GM20000 (cell line): ENCODE measurements at regions not wholly inside any gene's neighbourhood (a gene's known extent, or its start where the extent isn't known, plus 50 kb on each side); places are given as distances from the start of the nearest gene placed in this dataset.

Experiments used
- DNase-seq: peaks from one replicate; pipeline ENCODE4 v3.0.0; 2012; ENCODE audit warnings: low spot score
- CTCF ChIP-seq: IDR thresholded peaks from 2 replicates; pipeline ENCODE4 v1.5.1; 2012; ENCODE audit warnings: mild to moderate bottlenecking, control low read depth; ENCODE audit errors: extremely low read depth, missing control alignments

DNA sequence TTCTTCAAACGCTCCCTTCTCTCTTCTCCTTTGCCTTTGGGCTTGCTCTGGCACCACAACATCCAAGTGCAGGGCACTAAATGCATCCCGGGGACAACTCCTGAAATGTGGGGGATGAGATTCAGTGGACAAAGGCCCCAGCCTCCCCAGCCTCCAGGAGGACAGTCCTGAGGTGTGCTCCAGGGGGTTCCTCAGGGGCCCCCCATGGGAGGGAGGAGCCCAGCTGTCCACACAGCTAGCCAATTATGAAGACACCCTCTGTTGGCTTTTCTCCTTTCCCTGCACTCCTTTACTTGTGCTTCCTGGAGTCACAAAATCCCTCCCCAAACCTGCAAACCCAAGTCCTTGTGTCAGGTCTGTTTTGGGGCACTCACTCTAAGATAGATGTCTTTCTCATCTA is 735.4 kb downstream of the PTPRU start:
- TF ChIP-seq CTCF: no peak
- no peak for DNase-seq

GRCh38 chr1:29970747-29971325 is 734.5 kb downstream of the PTPRU start:
- DNase-seq: no peak
- TF ChIP-seq CTCF: no peak

GRCh38 chr1:29969576-29969975 is 733.3 kb downstream of the PTPRU start:
- no peak for DNase-seq
- TF ChIP-seq CTCF: no peak

DNA sequence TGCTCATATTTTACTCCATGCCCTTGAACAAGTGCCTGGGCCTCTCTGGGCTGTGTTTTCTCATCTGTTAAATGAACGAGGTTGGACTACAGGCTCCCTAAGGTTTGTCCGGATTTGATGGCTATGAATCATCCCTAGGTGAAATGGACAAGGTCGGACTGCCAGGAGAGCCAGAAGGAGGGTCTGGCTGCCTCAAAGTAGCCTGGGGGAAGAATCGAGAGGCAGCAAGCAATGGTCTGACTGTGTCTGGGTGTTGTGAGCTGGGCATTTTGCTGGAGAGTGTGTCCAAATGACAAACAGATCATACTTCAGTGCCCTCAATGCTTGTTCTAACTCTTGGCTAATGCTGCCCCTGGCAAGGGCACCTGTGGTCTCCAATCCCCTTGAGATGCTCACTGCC is 730.9 kb downstream of the PTPRU start:
- TF ChIP-seq CTCF: no peak
- DNase-seq: no peak

DNA sequence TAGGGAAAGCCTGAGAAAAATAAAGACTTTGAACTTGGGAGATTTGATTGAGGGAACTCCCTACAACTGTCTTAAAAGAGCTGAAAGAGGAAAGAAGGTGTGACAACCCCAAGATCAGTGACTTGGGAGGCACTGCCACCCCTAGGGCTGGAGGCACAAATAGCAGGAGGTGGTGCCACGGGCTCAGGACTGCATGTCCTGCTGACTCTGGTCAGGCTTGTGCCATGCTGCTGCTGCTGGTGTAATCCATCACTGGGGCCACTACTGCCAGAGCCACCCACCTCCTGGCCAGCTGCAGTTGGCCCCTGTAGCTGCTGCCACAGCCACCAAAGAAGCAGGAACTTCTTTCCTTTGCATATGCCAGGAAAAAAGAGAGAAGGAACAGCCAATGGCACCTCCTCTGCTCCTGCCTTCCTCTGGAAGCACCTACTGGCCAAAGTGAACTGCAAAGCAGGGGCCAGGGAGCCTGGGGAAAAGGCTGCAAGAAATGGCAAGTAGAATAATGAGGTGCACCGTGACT is 730.3 kb downstream of the PTPRU start:
- DNase-seq: no peak
- no peak for TF ChIP-seq CTCF

- no peak for TF ChIP-seq CTCF
- no peak for DNase-seq
These were observed 728.6 kb downstream of the PTPRU start for GRCh38 chr1:29964718-29965533.

GRCh38 chr1:29963946-29964345 is 727.6 kb downstream of the PTPRU start:
- TF ChIP-seq CTCF: no peak
- DNase-seq: no peak
